ENCODE measurements at regions not wholly inside any gene's neighbourhood (a gene's known extent, or its start where the extent isn't known, plus 50 kb on each side); places are given as distances from the start of the nearest gene placed in this dataset.

GRCh38 chr12:5200278-5201087 lies 156.8 kb downstream of the KCNA5 start:
- DNase-seq = peak in 2 of 3 donors; percentile 66 to 78
- no peak for TF ChIP-seq POLR2A (IDR thresholded peaks at IDR 0.05)
- TF ChIP-seq CTCF (IDR thresholded peaks at IDR 0.05) = peak in 4 of 6 experiments; percentile 46 to 76 (median 70)
- H3K36me3 ChIP-seq = no peaks in the 10 kb centered on the region
- H3K27ac ChIP-seq = peak overlapping the region in 1 of 4 donors; percentile 0
- H3K4me1 ChIP-seq = no peaks in the 10 kb centered on the region
- no peaks in the 10 kb centered on the region for H3K27me3 ChIP-seq
- H3K4me3 ChIP-seq = no peak overlapping the region
- H3K9me3 ChIP-seq = no peaks in the 10 kb centered on the region

- no peak overlapping the region for H3K4me3 ChIP-seq
- DNase-seq = no peak
- peak overlapping the region in 2 of 4 donors; percentile 25 to 33 for H3K27ac ChIP-seq
- no peaks in the 10 kb centered on the region for H3K36me3 ChIP-seq
- no peaks in the 10 kb centered on the region for H3K9me3 ChIP-seq
- no peaks in the 10 kb centered on the region for H3K27me3 ChIP-seq
- TF ChIP-seq CTCF (IDR thresholded peaks at IDR 0.05) (no peak), POLR2A (IDR thresholded peaks at IDR 0.05) (no peak)
- H3K4me1 ChIP-seq = no peaks in the 10 kb centered on the region
Measured at GRCh38 chr12:5201554-5202218, 158.0 kb downstream of the KCNA5 start.

- no peaks in the 10 kb centered on the region for H3K36me3 ChIP-seq
Measured at GRCh38 chr12:5203274-5203673, 159.6 kb downstream of the KCNA5 start.

GRCh38 chr12:5203720-5204119 lies 160.0 kb downstream of the KCNA5 start:
- TF ChIP-seq POLR2A (IDR thresholded peaks at IDR 0.05) = no peak
- no peak for TF ChIP-seq CTCF (IDR thresholded peaks at IDR 0.05)
- no peak for DNase-seq
- Histone ChIP-seq H3K27ac (no peak overlapping the region), H3K27me3 (no peaks in the 10 kb centered on the region), H3K4me1 (no peaks in the 10 kb centered on the region), H3K4me3 (no peak overlapping the region), H3K36me3 (no peaks in the 10 kb centered on the region), H3K9me3 (no peaks in the 10 kb centered on the region)

More at GRCh38 chr12:5203274-5203673, 159.6 kb downstream of the KCNA5 start:
- Histone ChIP-seq H3K4me3 (no peak overlapping the region), H3K9me3 (no peaks in the 10 kb centered on the region), H3K4me1 (no peaks in the 10 kb centered on the region), H3K27ac (no peak overlapping the region), H3K27me3 (no peaks in the 10 kb centered on the region)
- no peak for TF ChIP-seq POLR2A (IDR thresholded peaks at IDR 0.05)
- no peak for TF ChIP-seq CTCF (IDR thresholded peaks at IDR 0.05)
- no peak for DNase-seq

- DNase-seq = no peak
- no peaks in the 10 kb centered on the region for H3K4me1 ChIP-seq
- no peak overlapping the region for H3K4me3 ChIP-seq
- TF ChIP-seq CTCF (IDR thresholded peaks at IDR 0.05) = no peak
- TF ChIP-seq POLR2A (IDR thresholded peaks at IDR 0.05) = no peak
- no peaks in the 10 kb centered on the region for H3K36me3 ChIP-seq
- no peaks in the 10 kb centered on the region for H3K27me3 ChIP-seq
- no peak overlapping the region for H3K27ac ChIP-seq
- no peaks in the 10 kb centered on the region for H3K9me3 ChIP-seq
Measured at GRCh38 chr12:5204271-5204670, 160.6 kb downstream of the KCNA5 start.

Data from Peyer's patch (tissue), 4 donors.